Coronary artery (tissue), 2 donors: ENCODE measurements at regions not wholly inside any gene's neighbourhood (a gene's known extent, or its start where the extent isn't known, plus 50 kb on each side); places are given as distances from the start of the nearest gene placed in this dataset.
"Not testable (repeated sequence)": the region's sequence is repeated elsewhere in the genome, so short reads cannot be mapped to it uniquely, and the experiment has no call there.

Experiments
- DNase-seq: peaks from one replicate; pipeline ENCODE4 v3.0.0-alpha.2; 2017; ENCODE audit warnings: low spot score
- H3K27ac ChIP-seq, 2 donors: fragments of 200-600 bp; sonication (generic); one replicate each; pipeline ENCODE4 v1.5.1; 2016 to 2019
- H3K4me3 ChIP-seq: fragments of 200-600 bp; sonication (generic); 2 replicates; pipeline ENCODE4 v1.5.1; 2016; ENCODE audit warnings: mild to moderate bottlenecking, moderate library complexity
- TF ChIP-seq, protein P1 (sequence below): fragments of 200-600 bp; sonication (generic); IDR thresholded peaks from one replicate; pipeline ENCODE4 v1.5.1; 2019; ENCODE audit warnings: antibody characterized with exemption

DNA sequence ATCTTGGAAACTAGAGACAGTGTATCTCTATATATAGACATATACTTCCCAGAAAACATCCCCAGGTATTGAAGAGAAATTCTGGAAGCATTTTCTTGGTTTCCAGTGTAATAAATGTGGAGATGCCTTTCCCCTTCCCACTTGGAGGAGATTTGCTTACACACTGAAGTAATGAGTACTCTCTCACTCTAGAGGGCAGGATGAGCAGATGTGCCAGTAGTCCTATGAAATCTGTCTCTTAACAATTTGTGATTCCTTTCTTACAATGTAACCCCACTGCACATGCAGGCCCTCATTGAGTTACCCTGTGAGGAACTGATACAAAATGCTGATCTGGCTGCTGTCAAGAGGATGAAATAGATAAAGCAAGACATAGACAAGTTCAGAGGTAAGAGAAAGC is 567.2 kb downstream of the SLCO4C1 start:
- Histone ChIP-seq H3K27ac (no peak overlapping the region), H3K4me3 (no peak overlapping the region)
- no peak for DNase-seq
- TF ChIP-seq, protein P1, sequence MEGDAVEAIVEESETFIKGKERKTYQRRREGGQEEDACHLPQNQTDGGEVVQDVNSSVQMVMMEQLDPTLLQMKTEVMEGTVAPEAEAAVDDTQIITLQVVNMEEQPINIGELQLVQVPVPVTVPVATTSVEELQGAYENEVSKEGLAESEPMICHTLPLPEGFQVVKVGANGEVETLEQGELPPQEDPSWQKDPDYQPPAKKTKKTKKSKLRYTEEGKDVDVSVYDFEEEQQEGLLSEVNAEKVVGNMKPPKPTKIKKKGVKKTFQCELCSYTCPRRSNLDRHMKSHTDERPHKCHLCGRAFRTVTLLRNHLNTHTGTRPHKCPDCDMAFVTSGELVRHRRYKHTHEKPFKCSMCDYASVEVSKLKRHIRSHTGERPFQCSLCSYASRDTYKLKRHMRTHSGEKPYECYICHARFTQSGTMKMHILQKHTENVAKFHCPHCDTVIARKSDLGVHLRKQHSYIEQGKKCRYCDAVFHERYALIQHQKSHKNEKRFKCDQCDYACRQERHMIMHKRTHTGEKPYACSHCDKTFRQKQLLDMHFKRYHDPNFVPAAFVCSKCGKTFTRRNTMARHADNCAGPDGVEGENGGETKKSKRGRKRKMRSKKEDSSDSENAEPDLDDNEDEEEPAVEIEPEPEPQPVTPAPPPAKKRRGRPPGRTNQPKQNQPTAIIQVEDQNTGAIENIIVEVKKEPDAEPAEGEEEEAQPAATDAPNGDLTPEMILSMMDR: no peak

DNA sequence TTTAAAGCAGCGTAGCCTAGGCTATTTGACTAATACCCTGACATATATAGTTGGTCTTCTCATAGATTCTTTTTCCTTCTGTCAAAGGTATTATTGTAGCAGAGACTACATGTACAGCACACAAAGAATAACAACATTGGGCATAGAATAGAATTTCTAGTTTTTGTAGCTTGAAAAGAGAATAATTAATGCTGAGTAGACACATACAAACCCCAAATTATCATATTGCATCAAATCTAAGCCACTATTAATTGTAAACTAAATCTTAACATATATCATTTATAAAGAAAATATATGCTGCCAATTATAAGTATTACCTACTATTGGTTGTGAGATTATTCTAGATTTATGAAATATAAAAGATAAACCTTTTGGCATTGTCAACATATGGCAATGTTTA is 574.5 kb downstream of the SLCO4C1 start:
- no peak for DNase-seq
- no peak overlapping the region for H3K27ac ChIP-seq
- TF ChIP-seq, protein P1: no peak

DNA sequence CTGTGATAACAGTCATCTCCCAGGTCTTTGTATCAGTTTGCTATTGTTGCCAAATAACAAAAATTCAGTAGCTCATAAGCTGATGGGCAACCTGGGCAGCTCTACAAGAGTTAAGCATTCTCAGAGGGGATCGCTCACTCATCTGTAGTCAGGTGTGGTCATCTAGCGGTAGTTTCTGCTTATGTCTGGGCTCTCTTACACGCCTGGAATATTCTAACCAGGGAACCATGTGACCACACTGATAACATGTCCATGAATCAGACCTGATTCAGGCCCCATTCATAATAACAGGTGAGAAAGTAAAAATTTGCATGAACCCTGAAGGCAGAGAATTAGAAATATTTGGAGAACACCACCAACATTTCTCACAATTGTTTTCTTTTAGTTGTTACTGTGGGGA is 576.1 kb downstream of the SLCO4C1 start:
- no peak overlapping the region for H3K4me3 ChIP-seq
- no peak overlapping the region for H3K27ac ChIP-seq
- no peak for DNase-seq
- TF ChIP-seq, protein P1: no peak

More for the DNA sequence above, 574.5 kb downstream of the SLCO4C1 start:
- H3K4me3 ChIP-seq: no peak overlapping the region

DNA sequence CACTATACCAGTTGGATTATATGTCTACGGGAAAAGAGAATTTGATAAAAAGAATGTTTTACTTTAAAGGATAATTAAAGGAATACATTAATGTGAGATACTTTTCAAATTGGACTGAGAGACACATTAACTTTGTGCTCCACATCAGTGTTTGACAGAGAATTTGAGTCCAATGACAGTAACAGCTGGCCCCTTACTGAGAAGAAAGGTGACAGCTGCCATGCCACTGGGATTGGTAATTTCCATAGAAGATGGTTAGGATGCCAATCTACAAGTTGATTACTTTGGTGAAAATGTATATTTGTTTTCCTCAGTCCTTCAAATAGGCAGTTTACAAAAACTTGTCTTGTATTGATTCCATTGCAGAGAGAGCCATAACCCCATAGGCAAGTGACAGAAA is 578.4 kb downstream of the SLCO4C1 start:
- H3K27ac ChIP-seq: no peak overlapping the region
- H3K4me3 ChIP-seq: no peak overlapping the region
- TF ChIP-seq, protein P1: no peak
- no peak for DNase-seq

DNA sequence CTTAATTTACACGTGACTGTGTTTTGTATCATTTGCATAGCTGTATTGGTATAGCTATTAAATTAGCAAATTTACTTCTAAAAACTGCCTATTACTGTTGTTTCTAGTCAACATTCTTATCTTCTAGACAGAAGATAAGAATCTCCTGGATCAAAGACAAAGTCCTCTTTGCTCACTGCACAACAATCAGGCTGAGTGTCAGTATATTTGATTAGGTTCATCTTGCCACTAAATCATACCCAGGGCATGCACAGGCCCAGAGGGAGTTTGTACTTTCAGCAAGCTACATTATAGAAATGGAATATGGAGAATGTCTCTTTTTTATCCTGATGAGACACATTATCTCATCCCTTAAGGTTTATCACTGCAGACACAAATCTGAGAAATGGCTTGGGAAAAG is 579.1 kb downstream of the SLCO4C1 start:
- DNase-seq: no peak
- Histone ChIP-seq H3K27ac (no peak overlapping the region), H3K4me3 (no peak overlapping the region)
- TF ChIP-seq, protein P1: no peak

DNA sequence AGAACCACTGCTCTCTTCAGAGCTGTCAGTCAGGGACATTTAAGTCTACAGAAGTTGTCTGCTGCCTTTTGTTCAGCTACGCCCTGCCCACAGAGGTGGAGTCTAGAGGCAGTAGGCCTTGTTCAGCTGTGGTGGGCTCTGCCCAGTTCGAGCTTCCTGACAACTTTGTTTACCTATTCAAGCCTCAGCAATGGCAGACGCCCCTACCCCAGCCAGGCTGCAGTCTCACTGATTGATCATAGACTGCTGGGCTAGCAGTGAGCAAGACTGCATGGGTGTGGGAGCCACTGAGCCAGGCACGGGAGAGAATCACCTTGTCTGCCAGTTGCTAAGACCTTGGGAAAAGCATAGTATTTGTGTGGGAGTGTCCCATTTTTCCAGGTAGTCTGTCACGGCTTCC is 580.3 kb downstream of the SLCO4C1 start:
- DNase-seq, H3K27ac ChIP-seq, H3K4me3 ChIP-seq: not testable (repeated sequence)

DNA sequence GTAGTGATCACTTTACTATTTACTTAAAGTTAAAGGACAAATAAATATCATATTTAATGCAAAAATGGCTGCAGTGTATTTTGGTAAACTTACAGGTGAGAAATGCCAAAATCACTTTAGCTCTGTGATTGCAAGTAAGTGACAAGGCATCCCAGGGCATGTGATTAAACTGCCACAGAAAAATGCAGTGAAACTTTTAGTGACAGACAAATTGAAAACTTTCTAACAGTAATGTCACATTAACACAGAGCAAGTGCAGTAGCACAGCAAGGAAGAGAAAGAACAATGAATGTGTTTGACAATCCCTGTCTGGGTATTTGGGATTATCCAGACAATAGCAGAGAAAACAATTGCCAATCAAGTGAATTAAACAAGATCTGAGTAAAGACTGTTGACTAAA is 606.8 kb downstream of the SLCO4C1 start:
- Histone ChIP-seq H3K27ac (no peak overlapping the region), H3K4me3 (no peak overlapping the region)
- no peak for DNase-seq
- TF ChIP-seq, protein P1: no peak

DNA sequence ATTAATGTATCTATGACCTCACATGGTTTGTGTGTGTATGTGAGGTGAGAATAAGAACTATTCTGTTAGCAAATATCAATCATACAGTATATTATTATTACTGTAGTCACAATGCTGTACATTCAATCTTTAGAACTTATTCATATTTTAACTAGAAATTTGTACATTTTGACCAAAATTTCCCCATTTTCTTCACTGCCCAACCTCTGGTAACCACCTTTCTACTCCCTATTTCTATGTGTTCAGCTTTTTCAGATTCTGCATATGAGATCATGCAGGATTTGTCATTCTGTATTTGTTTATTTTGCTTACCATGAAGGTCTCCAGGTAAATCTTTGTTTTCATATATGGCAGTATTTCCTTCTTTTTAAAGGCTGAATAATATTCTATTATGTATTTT is 607.9 kb downstream of the SLCO4C1 start:
- no peak overlapping the region for H3K27ac ChIP-seq
- no peak overlapping the region for H3K4me3 ChIP-seq
- DNase-seq: no peak
- TF ChIP-seq, protein P1: no peak
